Pancreas (tissue), 10 donors: ENCODE measurements at regions not wholly inside any gene's neighbourhood (a gene's known extent, or its start where the extent isn't known, plus 50 kb on each side); places are given as distances from the start of the nearest gene placed in this dataset.

Experiments used
- ATAC-seq, 4 donors: fragments of 200-7000 bp; cut with Tn5 transposase; one replicate each; pipeline versions ENCODE4 v1.8.0 to v1.9.1; 2020; ENCODE audit warnings: mild to moderate bottlenecking in 4 of 4, moderate library complexity in 4 of 4
- DNase-seq, 6 donors: peaks; one replicate each; pipeline ENCODE4 v3.0.0-alpha.2; 2020
- FAIRE-seq: peaks from 2 replicates; lab custom pipeline; 2012; peaks lifted over from hg19 to GRCh38; lab: Jason Lieb, UNC
- H3K27ac ChIP-seq, 4 donors: fragments of 200-600 bp; sonication (generic); 1 replicate in 3 of 4; 2 replicates in 1 of 4; pipeline versions ENCODE4 v1.5.0 to v1.8.0; 2020
- H3K27me3 ChIP-seq, 4 donors: fragments of 200-600 bp; one replicate each; pipeline ENCODE4 v1.8.0; 2021
- H3K36me3 ChIP-seq, 3 donors: fragments of 200-600 bp; sonication (generic) in 1 of 3; one replicate each; pipeline versions ENCODE4 v1.5.0 to v1.8.0; 2020 to 2021
- H3K4me1 ChIP-seq, 3 donors: fragments of 200-600 bp; one replicate each; pipeline ENCODE4 v1.8.0; 2021
- H3K4me3 ChIP-seq, 4 donors: fragments of 200-600 bp; sonication (generic) in 2 of 4; one replicate each; pipeline versions ENCODE4 v1.5.0 to v1.8.0; 2020 to 2021
- H3K9me3 ChIP-seq, 4 donors: fragments of 200-600 bp; one replicate each; pipeline ENCODE4 v1.8.0; 2021
- WGBS, 2 donors: extraction: QIAGEN DNeasy Blood & Tissue Kit; methylation state at CpG; one replicate each; pipeline ENCODE4 v1.1.7; 2013; 5-methylcytosine and 5-hydroxymethylcytosine counted together
- intact Hi-C, 3 donors: fragments of 100-400 bp; cut with DNase I; formaldehyde crosslinking; loops; one replicate each; pipeline versions ENCODE4 v1.11.1 to v1.14.2; 2022
- TF ChIP-seq, protein P1 (sequence below), 4 donors: fragments of 200-600 bp; sonication (generic) in 3 of 4; IDR thresholded peaks; one replicate each; pipeline versions ENCODE4 v1.5.0 to v1.8.0; 2021; ENCODE audit warnings: antibody characterized with exemption in 4 of 4
- donor health status: healthy with polysubstance abuse.
- donor health status: DM: no; HTN: no; CAD: no; lungs with moderate emphysema.
- donor health status: DM: no; HTN: no; CAD: no.
- donor health status: control.
- donor health status: control.
- donor health status: Bipolar disorder and iron deficiency.
- donor health status: DM: yes; HTN: yes; CAD: no.
- donor health status: DM: no; HTN: no; CAD: no.
- donor health status: DM: no; HTN: no; CAD: no.
- donor health status: DM: yes; HTN: yes; CAD: no.

DNA sequence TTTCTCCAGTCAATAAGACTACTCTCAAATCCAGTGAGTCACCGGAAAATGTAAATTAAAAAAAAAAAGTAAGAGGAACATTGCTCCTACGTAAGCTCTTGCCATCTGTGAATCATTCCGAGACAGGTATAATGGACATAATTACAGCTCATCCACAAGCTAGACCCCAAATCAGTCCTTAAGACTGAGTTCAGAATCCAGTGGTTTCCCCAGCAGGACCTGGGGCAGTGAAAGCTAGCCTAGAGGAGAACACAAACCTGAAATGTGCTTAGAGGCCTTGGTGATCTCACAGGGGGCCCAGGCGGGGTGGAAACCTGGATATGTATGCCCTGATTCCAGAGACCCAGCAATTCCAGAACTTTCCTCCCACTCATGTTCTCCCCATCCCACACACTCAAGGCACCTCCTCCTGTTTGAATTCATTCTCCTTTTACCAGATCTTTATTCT is 132.0 kb downstream of the COPRS start:
- Histone ChIP-seq H3K27ac (no peak overlapping the region), H3K4me3 (no peak overlapping the region), H3K4me1 (no peaks in the 10 kb centered on the region), H3K36me3 (no peaks in the 10 kb centered on the region), H3K27me3 (no peaks in the 10 kb centered on the region), H3K9me3 (no peaks in the 10 kb centered on the region)
- TF ChIP-seq, protein P1, sequence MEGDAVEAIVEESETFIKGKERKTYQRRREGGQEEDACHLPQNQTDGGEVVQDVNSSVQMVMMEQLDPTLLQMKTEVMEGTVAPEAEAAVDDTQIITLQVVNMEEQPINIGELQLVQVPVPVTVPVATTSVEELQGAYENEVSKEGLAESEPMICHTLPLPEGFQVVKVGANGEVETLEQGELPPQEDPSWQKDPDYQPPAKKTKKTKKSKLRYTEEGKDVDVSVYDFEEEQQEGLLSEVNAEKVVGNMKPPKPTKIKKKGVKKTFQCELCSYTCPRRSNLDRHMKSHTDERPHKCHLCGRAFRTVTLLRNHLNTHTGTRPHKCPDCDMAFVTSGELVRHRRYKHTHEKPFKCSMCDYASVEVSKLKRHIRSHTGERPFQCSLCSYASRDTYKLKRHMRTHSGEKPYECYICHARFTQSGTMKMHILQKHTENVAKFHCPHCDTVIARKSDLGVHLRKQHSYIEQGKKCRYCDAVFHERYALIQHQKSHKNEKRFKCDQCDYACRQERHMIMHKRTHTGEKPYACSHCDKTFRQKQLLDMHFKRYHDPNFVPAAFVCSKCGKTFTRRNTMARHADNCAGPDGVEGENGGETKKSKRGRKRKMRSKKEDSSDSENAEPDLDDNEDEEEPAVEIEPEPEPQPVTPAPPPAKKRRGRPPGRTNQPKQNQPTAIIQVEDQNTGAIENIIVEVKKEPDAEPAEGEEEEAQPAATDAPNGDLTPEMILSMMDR (IDR thresholded peaks at IDR 0.05) = no peak
- intact Hi-C loops = no loop called here
- no peak for ATAC-seq
- DNase-seq = no peak
- no peak for FAIRE-seq
- 86 to 92% methylated on average over 4 of the region's 4 CpGs for WGBS, 2 donors

DNA sequence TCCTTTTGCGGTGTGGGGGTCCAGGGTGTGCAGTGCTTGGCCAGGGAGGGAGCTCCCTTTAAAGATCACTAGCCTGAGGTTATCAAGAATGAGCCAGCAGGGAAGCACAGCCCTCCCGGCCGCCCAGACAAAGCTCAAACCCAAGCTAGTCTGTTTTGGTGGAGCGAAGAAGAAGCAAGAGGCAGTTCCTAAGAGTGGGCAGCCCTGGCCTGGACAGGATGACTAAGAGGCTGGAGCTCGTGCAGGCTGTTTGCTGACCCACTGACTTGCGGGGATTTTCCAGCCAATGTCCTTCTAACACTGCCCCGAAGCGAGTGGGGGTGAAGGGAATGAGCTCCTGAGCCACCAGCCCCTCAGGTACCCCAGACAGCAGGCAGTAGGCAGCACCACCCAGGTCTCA is 134.4 kb downstream of the COPRS start:
- FAIRE-seq (no peak), ATAC-seq (no peak), DNase-seq (no peak)
- Histone ChIP-seq H3K36me3 (no peaks in the 10 kb centered on the region), H3K27ac (no peak overlapping the region), H3K27me3 (no peaks in the 10 kb centered on the region), H3K9me3 (no peaks in the 10 kb centered on the region), H3K4me3 (no peak overlapping the region), H3K4me1 (peaks cover 0 to 2% (median 0%) of the 10 kb centered on the region in 3 donors)
- 65 to 71% methylated on average over 8 of the region's 8 CpGs for WGBS, 2 donors
- TF ChIP-seq, protein P1 (IDR thresholded peaks at IDR 0.05) = no peak
- intact Hi-C loops = no loop called here

DNA sequence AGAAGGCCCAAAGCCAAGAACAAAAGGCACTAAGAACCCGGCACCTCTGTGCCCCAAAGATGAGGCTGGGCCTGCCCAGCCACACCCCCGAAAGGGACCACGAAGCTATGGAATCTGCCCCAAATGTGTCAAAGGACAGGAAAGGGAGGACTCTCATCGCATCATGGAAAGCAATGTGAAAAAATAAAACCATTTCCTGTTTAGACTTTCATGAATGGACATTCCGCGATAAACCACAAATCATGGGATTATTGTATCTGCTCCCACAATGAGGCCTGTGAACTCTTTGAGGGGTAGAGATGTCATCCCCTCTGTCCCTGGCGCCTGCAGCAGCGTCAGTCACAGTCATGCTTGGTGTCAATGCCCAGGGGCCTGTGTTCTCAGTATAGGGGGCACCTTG is 135.0 kb downstream of the COPRS start:
- H3K9me3 ChIP-seq = no peaks in the 10 kb centered on the region
- DNase-seq (no peak), ATAC-seq (no peak), FAIRE-seq (no peak)
- H3K4me3 ChIP-seq = no peak overlapping the region
- TF ChIP-seq, protein P1 (IDR thresholded peaks at IDR 0.05) = no peak
- no peaks in the 10 kb centered on the region for H3K36me3 ChIP-seq
- intact Hi-C loops = no loop called here
- no peak overlapping the region for H3K27ac ChIP-seq
- WGBS, 2 donors = 82 to 83% methylated on average over 8 of the region's 8 CpGs
- peaks cover 0 to 2% (median 0%) of the 10 kb centered on the region in 3 donors for H3K4me1 ChIP-seq
- H3K27me3 ChIP-seq = no peaks in the 10 kb centered on the region

DNA sequence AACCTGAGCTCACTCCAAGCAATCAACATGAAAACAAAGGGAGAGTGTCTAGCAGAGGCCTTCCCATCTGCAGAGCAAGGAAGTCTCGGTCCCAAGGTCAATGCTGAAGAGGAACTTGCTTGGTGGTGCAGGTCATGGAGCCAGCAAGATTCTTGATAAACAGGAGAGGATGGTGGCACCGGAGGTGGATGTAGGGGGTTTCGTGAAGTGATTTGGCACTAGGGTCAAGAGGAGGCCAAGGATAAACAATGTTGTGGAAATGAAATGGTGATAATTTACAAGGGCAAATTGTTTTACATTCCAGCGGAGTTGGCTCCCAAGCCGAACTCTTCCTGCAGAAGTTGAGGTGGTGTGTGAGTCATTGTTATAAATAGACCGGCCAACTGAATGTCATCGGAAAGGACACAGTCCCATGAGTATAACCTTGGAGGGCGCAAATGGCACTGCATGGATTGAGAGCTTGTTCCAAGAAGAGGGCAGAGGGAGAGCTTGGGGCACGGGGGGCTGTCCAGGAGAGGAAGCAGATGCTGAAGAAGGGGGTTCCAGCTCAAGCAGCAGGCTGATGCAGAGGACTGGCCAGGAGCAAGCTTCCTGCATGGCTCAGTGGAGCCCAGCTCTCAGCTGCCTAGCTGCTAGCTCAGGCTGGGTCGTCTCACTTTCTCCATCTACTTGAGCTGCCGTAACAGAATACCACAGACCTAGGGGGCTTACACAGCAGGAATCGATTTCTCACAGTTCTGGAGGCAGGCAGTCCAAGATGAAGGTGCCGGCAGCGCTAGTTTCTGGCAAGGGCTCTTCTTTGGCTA is 136.6 kb downstream of the COPRS start:
- Histone ChIP-seq H3K27ac (no peak overlapping the region), H3K36me3 (no peaks in the 10 kb centered on the region), H3K9me3 (no peaks in the 10 kb centered on the region), H3K4me1 (peaks cover 0 to 2% (median 0%) of the 10 kb centered on the region in 3 donors), H3K4me3 (no peak overlapping the region), H3K27me3 (no peaks in the 10 kb centered on the region)
- ATAC-seq (peak; percentile 63 to 78 (median 72)), DNase-seq (peak in 2 of 6 donors; percentile 7 to 27), FAIRE-seq (no peak)
- TF ChIP-seq, protein P1 (IDR thresholded peaks at IDR 0.05) = no peak
- WGBS, 2 donors = 55 to 69% methylated on average over 14 of the region's 14 CpGs
- intact Hi-C loops = no loop called here
